Mesenchymal stem cell (in vitro differentiated cells and primary cell): ENCODE measurements at regions not wholly inside any gene's neighbourhood (a gene's known extent, or its start where the extent isn't known, plus 50 kb on each side); places are given as distances from the start of the nearest gene placed in this dataset.

Experiments
- DNase-seq: peaks from one replicate; pipeline ENCODE4 v3.0.0-alpha.2; 2013
- H2AFZ ChIP-seq: one replicate; pipeline ENCODE4 v1.6.1; 2013; ENCODE audit warnings: low read depth, mild to moderate bottlenecking, control low read depth, inconsistent platforms, low read length, moderate library complexity
- H2AK5ac ChIP-seq: 2 replicates; pipeline ENCODE4 v1.6.1; 2013; ENCODE audit warnings: low read length, moderate library complexity, mild to moderate bottlenecking, inconsistent platforms; ENCODE audit not compliant: severe bottlenecking
- H2BK120ac ChIP-seq: one replicate; pipeline ENCODE4 v1.6.1; 2013; ENCODE audit warnings: low read depth, mild to moderate bottlenecking, inconsistent platforms, low read length, moderate library complexity
- H2BK12ac ChIP-seq, 2 experiments: one replicate each; pipeline ENCODE4 v1.6.1; 2013; ENCODE audit warnings: inconsistent platforms in 2 of 2, low read length in 2 of 2, mild to moderate bottlenecking in 2 of 2, moderate library complexity in 2 of 2, control low read depth in 1 of 2
- H2BK15ac ChIP-seq: one replicate; pipeline ENCODE4 v1.6.1; 2013; ENCODE audit warnings: mild to moderate bottlenecking, low read depth, inconsistent platforms; ENCODE audit not compliant: poor library complexity, severe bottlenecking
- H2BK5ac ChIP-seq: 2 replicates; pipeline ENCODE4 v1.6.1; 2013; ENCODE audit warnings: low read depth, mild to moderate bottlenecking, low read length, control low read depth, inconsistent platforms; ENCODE audit not compliant: poor library complexity, severe bottlenecking
- H3K14ac ChIP-seq, 2 experiments: one replicate each; pipeline ENCODE4 v1.6.1; 2013; ENCODE audit warnings: inconsistent platforms in 2 of 2, low read length in 2 of 2, control low read depth in 1 of 2, mild to moderate bottlenecking in 1 of 2, moderate library complexity in 1 of 2
- H3K18ac ChIP-seq, 2 experiments: one replicate each; pipeline ENCODE4 v1.6.1; 2013; ENCODE audit warnings: inconsistent platforms in 2 of 2, low read length in 2 of 2, control low read depth in 1 of 2, low read depth in 1 of 2, mild to moderate bottlenecking in 1 of 2
- H3K23ac ChIP-seq, 2 experiments: one replicate each; pipeline ENCODE4 v1.6.1; 2013; ENCODE audit warnings: inconsistent platforms in 2 of 2, low read length in 2 of 2, mild to moderate bottlenecking in 2 of 2, moderate library complexity in 2 of 2, control low read depth in 1 of 2
- H3K27ac ChIP-seq: 2 replicates; pipeline ENCODE4 v1.5.1; 2013; ENCODE audit warnings: mild to moderate bottlenecking, moderate library complexity, low read length, control low read depth, inconsistent platforms; ENCODE audit not compliant: poor library complexity, severe bottlenecking
- H3K27me3 ChIP-seq, 2 experiments: 2 replicates each; pipeline versions ENCODE4 v1.6.1 to v1.7.0; 2013; ENCODE audit warnings: low read length in 2 of 2, mild to moderate bottlenecking in 2 of 2, moderate library complexity in 2 of 2, control low read depth in 1 of 2, inconsistent platforms in 1 of 2; ENCODE audit not compliant: control insufficient read depth in 1 of 2, insufficient read depth in 1 of 2
- H3K36me3 ChIP-seq, 2 experiments: 2 replicates each; pipeline versions ENCODE4 v1.6.1 to v1.7.0; 2013; ENCODE audit warnings: low read length in 2 of 2, control low read depth in 1 of 2, inconsistent platforms in 1 of 2, low read depth in 1 of 2, mild to moderate bottlenecking in 1 of 2; ENCODE audit not compliant: insufficient read depth in 2 of 2, control insufficient read depth in 1 of 2
- H3K4ac ChIP-seq, 2 experiments: one replicate each; pipeline ENCODE4 v1.6.1; 2013; ENCODE audit warnings: inconsistent platforms in 2 of 2, low read length in 2 of 2, mild to moderate bottlenecking in 2 of 2, moderate library complexity in 2 of 2, control low read depth in 1 of 2, low read depth in 1 of 2
- H3K4me1 ChIP-seq: 2 replicates; pipeline ENCODE4 v1.6.1; 2013; ENCODE audit warnings: low read depth, low read length, control low read depth; ENCODE audit not compliant: control insufficient read depth, insufficient read depth
- H3K4me2 ChIP-seq: 2 replicates; pipeline ENCODE4 v1.6.1; 2013; ENCODE audit warnings: low read length, mild to moderate bottlenecking, inconsistent platforms; ENCODE audit not compliant: poor library complexity, severe bottlenecking
- H3K4me3 ChIP-seq, 2 experiments: 2 replicates each; pipeline versions ENCODE4 v1.5.1 to v1.7.0; 2013; ENCODE audit warnings: low read length in 2 of 2, mild to moderate bottlenecking in 2 of 2, control low read depth in 1 of 2, low read depth in 1 of 2; ENCODE audit not compliant: insufficient read depth in 1 of 2
- H3K79me1 ChIP-seq: replicated peaks from 2 replicates; pipeline ENCODE4 v1.6.1; 2013; ENCODE audit warnings: mild to moderate bottlenecking, control low read depth, low read length, inconsistent platforms; ENCODE audit not compliant: poor library complexity, severe bottlenecking
- H3K9ac ChIP-seq: 2 replicates; pipeline ENCODE4 v1.7.0; 2013; ENCODE audit warnings: mild to moderate bottlenecking, low read length, moderate library complexity
- H3K9me3 ChIP-seq: 2 replicates; pipeline ENCODE4 v1.7.0; 2013; ENCODE audit warnings: mild to moderate bottlenecking, low read length; ENCODE audit not compliant: control insufficient read depth
- H4K8ac ChIP-seq: one replicate; pipeline ENCODE4 v1.6.1; 2013; ENCODE audit warnings: inconsistent platforms, mild to moderate bottlenecking, low read length, moderate library complexity
- H4K91ac ChIP-seq: one replicate; pipeline ENCODE4 v1.6.1; 2013; ENCODE audit warnings: mild to moderate bottlenecking, low read length, inconsistent platforms
- WGBS: methylation state at CpG from one replicate; pipeline ENCODE4 v1.1.7; 2013; ENCODE audit warnings: mixed read lengths; 5-methylcytosine and 5-hydroxymethylcytosine counted together

- Histone ChIP-seq H3K18ac (no peak overlapping the region), H3K4ac (no peak overlapping the region), H3K23ac (no peak overlapping the region), H2AK5ac (no peak overlapping the region), H4K91ac (no peak overlapping the region), H3K4me1 (no peaks in the 10 kb centered on the region), H3K9me3 (no peaks in the 10 kb centered on the region), H2BK15ac (no peak overlapping the region), H2AFZ (no peak overlapping the region), H3K9ac (no peak overlapping the region), H2BK120ac (no peak overlapping the region), H4K8ac (no peak overlapping the region), H2BK12ac (no peak overlapping the region), H3K4me2 (no peak overlapping the region), H3K36me3 (no peaks in the 10 kb centered on the region), H2BK5ac (no peak overlapping the region), H3K79me1 (no peaks in the 10 kb centered on the region), H3K14ac (no peak overlapping the region), H3K27ac (no peak overlapping the region), H3K27me3 (no peaks in the 10 kb centered on the region), H3K4me3 (no peak overlapping the region)
- DNase-seq: no peak
- 87% methylated on average over 10 of the region's 11 CpGs for WGBS
These were observed 299.2 kb downstream of the IPMK start for GRCh38 chr10:57968328-57969016.

- H3K27me3 ChIP-seq: no peaks in the 10 kb centered on the region
- H4K91ac ChIP-seq: no peak overlapping the region
- H3K14ac ChIP-seq: no peak overlapping the region
- H4K8ac ChIP-seq: no peak overlapping the region
- WGBS: 94% methylated on average over 3 of the region's 3 CpGs
- H3K18ac ChIP-seq: no peak overlapping the region
- no peak overlapping the region for H2AK5ac ChIP-seq
- H3K4me3 ChIP-seq: no peak overlapping the region
- no peak overlapping the region for H2BK12ac ChIP-seq
- no peaks in the 10 kb centered on the region for H3K4me1 ChIP-seq
- H2BK120ac ChIP-seq: no peak overlapping the region
- H3K27ac ChIP-seq: no peak overlapping the region
- no peaks in the 10 kb centered on the region for H3K9me3 ChIP-seq
- no peak overlapping the region for H3K23ac ChIP-seq
- H2BK15ac ChIP-seq: no peak overlapping the region
- no peak for DNase-seq
- no peaks in the 10 kb centered on the region for H3K36me3 ChIP-seq
- no peak overlapping the region for H2AFZ ChIP-seq
- no peak overlapping the region for H3K4me2 ChIP-seq
- no peak overlapping the region for H3K4ac ChIP-seq
- H3K79me1 ChIP-seq: no peaks in the 10 kb centered on the region
- peak overlapping the region; percentile 10 for H3K9ac ChIP-seq
- no peak overlapping the region for H2BK5ac ChIP-seq
These were observed 303.3 kb downstream of the IPMK start for GRCh38 chr10:57964351-57964750.

- DNase-seq: no peak
- H3K27me3 ChIP-seq: no peaks in the 10 kb centered on the region
- H3K4me2 ChIP-seq: no peak overlapping the region
- H3K36me3 ChIP-seq: no peaks in the 10 kb centered on the region
- no peaks in the 10 kb centered on the region for H3K9me3 ChIP-seq
- no peaks in the 10 kb centered on the region for H3K4me1 ChIP-seq
- no peak overlapping the region for H4K91ac ChIP-seq
- H2BK12ac ChIP-seq: no peak overlapping the region
- H3K14ac ChIP-seq: no peak overlapping the region
- H2AK5ac ChIP-seq: no peak overlapping the region
- no peak overlapping the region for H2AFZ ChIP-seq
- no peak overlapping the region for H3K9ac ChIP-seq
- H3K4ac ChIP-seq: no peak overlapping the region
- H3K23ac ChIP-seq: no peak overlapping the region
- H4K8ac ChIP-seq: no peak overlapping the region
- WGBS: 100% methylated on average over 1 of the region's 2 CpGs
- no peak overlapping the region for H2BK5ac ChIP-seq
- H2BK15ac ChIP-seq: no peak overlapping the region
- no peaks in the 10 kb centered on the region for H3K79me1 ChIP-seq
- no peak overlapping the region for H3K27ac ChIP-seq
- no peak overlapping the region for H3K18ac ChIP-seq
- no peak overlapping the region for H2BK120ac ChIP-seq
- no peak overlapping the region for H3K4me3 ChIP-seq
These were observed 304.1 kb downstream of the IPMK start for GRCh38 chr10:57963546-57963945.

GRCh38 chr10:57962839-57963238, 304.9 kb downstream of the IPMK start:
- H2AFZ ChIP-seq: no peak overlapping the region
- no CpG with 5 or more reads among the region's 3 CpGs for WGBS
- H3K79me1 ChIP-seq: no peaks in the 10 kb centered on the region
- no peak overlapping the region for H2BK120ac ChIP-seq
- H3K4ac ChIP-seq: no peak overlapping the region
- H3K18ac ChIP-seq: no peak overlapping the region
- H3K9ac ChIP-seq: no peak overlapping the region
- H4K8ac ChIP-seq: no peak overlapping the region
- no peaks in the 10 kb centered on the region for H3K9me3 ChIP-seq
- no peaks in the 10 kb centered on the region for H3K4me1 ChIP-seq
- H3K23ac ChIP-seq: no peak overlapping the region
- H3K27me3 ChIP-seq: no peaks in the 10 kb centered on the region
- H3K14ac ChIP-seq: no peak overlapping the region
- H3K4me3 ChIP-seq: no peak overlapping the region
- DNase-seq: no peak
- no peak overlapping the region for H2BK5ac ChIP-seq
- H3K36me3 ChIP-seq: no peaks in the 10 kb centered on the region
- no peak overlapping the region for H2BK12ac ChIP-seq
- no peak overlapping the region for H2AK5ac ChIP-seq
- no peak overlapping the region for H3K4me2 ChIP-seq
- H4K91ac ChIP-seq: no peak overlapping the region
- H3K27ac ChIP-seq: no peak overlapping the region
- H2BK15ac ChIP-seq: no peak overlapping the region
